Sigmoid colon (tissue), 6 donors: ENCODE measurements at regions not wholly inside any gene's neighbourhood (a gene's known extent, or its start where the extent isn't known, plus 50 kb on each side); places are given as distances from the start of the nearest gene placed in this dataset.

Experiments
- DNase-seq: peaks from one replicate; pipeline ENCODE4 v3.0.0-alpha.2; 2019
- H3K27ac ChIP-seq, 4 donors: fragments of 200-600 bp; sonication (generic); one replicate each; pipeline ENCODE4 v1.5.1; 2016 to 2019; ENCODE audit warnings: mild to moderate bottlenecking in 1 of 4
- H3K27me3 ChIP-seq, 3 donors: fragments of 200-600 bp; sonication (generic); one replicate each; pipeline ENCODE4 v1.5.1; 2019; ENCODE audit warnings: mild to moderate bottlenecking in 1 of 3
- H3K36me3 ChIP-seq, 4 donors: fragments of 200-600 bp; sonication (generic); one replicate each; pipeline ENCODE4 v1.5.1; 2016 to 2019
- H3K4me1 ChIP-seq, 4 donors: fragments of 200-600 bp; sonication (generic); one replicate each; pipeline ENCODE4 v1.5.1; 2017 to 2019
- H3K4me3 ChIP-seq, 4 donors: fragments of 200-600 bp; sonication (generic); one replicate each; pipeline ENCODE4 v1.5.1; 2017 to 2019; ENCODE audit warnings: mild to moderate bottlenecking in 2 of 4, moderate library complexity in 1 of 4
- H3K9me3 ChIP-seq, 4 donors: fragments of 200-600 bp in 3 of 4; sonication (generic) in 3 of 4; one replicate each; pipeline versions ENCODE4 v1.5.1 to v1.6.1; 2013 to 2019
- EP300 ChIP-seq, 4 donors: sonication (generic); formaldehyde crosslinking; IDR thresholded peaks; one replicate each; pipeline ENCODE4 v1.6.1; 2017; ENCODE audit warnings: antibody characterized with exemption in 4 of 4
- POLR2A ChIP-seq, 2 donors: fragments of 450-650 bp; IDR thresholded peaks; one replicate each; pipeline ENCODE4 v1.6.1; 2016; ENCODE audit warnings: antibody characterized with exemption in 2 of 2, mild to moderate bottlenecking in 2 of 2, moderate library complexity in 2 of 2
- POLR2AphosphoS5 ChIP-seq, 4 donors: sonication (generic); formaldehyde crosslinking; IDR thresholded peaks; one replicate each; pipeline ENCODE4 v1.6.1; 2017; ENCODE audit warnings: antibody characterized with exemption in 4 of 4
- WGBS, 2 donors: extraction: QIAGEN DNeasy Blood & Tissue Kit; methylation state at CpG; one replicate each; pipeline ENCODE4 v1.1.7; 2013; 5-methylcytosine and 5-hydroxymethylcytosine counted together
- intact Hi-C: fragments of 100-400 bp; cut with DNase I; formaldehyde crosslinking; loops from one replicate; pipeline ENCODE4 v1.15.1; 2023
- TF ChIP-seq, protein P1 (sequence below), 4 experiments: fragments of 450-650 bp in 3 of 4; fragments of 200-600 bp in 1 of 4; IDR thresholded peaks; one replicate each; pipeline ENCODE4 v1.5.1; 2016 to 2019; ENCODE audit warnings: antibody characterized with exemption in 4 of 4, mild to moderate bottlenecking in 3 of 4, moderate library complexity in 2 of 4
- donor health status: healthy with polysubstance abuse.
- donor health status: healthy.

DNA sequence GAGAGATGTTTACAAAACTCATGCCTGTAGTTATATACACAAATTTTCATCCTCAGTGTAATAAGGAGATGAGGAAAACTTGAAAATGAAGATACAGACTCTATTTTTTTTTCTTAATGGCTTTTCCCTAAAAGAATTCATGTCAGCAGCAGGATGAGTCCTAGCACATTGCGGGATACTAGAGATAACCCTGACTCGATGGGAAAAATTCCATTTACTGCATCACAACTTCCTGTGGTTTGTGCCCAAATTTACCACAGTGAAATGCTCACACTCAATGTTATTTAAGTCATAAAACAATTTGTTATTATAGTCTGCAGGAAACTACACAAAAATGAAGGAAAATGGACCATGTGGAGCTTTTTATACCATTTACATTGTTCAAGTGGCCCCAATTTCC is 581.9 kb upstream of the ZNF717 start:
- WGBS, 2 donors = 46 to 75% methylated on average over 2 of the region's 2 CpGs
- no peaks in the 10 kb centered on the region for H3K4me1 ChIP-seq
- peaks cover 0 to 2% (median 0%) of the 10 kb centered on the region in 4 donors for H3K9me3 ChIP-seq
- no peaks in the 10 kb centered on the region for H3K36me3 ChIP-seq
- intact Hi-C loops = loop anchor here (5.0 kb wide), 1 partner anchor 205 kb away; no protein-coding TSS in a partner anchor
- no peak for DNase-seq
- no peak overlapping the region for H3K27ac ChIP-seq
- H3K27me3 ChIP-seq = no peaks in the 10 kb centered on the region
- no peak for TF ChIP-seq POLR2A (IDR thresholded peaks at IDR 0.05)
- TF ChIP-seq, protein P1, sequence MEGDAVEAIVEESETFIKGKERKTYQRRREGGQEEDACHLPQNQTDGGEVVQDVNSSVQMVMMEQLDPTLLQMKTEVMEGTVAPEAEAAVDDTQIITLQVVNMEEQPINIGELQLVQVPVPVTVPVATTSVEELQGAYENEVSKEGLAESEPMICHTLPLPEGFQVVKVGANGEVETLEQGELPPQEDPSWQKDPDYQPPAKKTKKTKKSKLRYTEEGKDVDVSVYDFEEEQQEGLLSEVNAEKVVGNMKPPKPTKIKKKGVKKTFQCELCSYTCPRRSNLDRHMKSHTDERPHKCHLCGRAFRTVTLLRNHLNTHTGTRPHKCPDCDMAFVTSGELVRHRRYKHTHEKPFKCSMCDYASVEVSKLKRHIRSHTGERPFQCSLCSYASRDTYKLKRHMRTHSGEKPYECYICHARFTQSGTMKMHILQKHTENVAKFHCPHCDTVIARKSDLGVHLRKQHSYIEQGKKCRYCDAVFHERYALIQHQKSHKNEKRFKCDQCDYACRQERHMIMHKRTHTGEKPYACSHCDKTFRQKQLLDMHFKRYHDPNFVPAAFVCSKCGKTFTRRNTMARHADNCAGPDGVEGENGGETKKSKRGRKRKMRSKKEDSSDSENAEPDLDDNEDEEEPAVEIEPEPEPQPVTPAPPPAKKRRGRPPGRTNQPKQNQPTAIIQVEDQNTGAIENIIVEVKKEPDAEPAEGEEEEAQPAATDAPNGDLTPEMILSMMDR (IDR thresholded peaks at IDR 0.05) = no peak
- no peak for TF ChIP-seq POLR2AphosphoS5 (IDR thresholded peaks at IDR 0.05)
- TF ChIP-seq EP300 (IDR thresholded peaks at IDR 0.05) = no peak
- no peak overlapping the region for H3K4me3 ChIP-seq

- 65 to 67% methylated on average over 5 of the region's 5 CpGs for WGBS, 2 donors
- Histone ChIP-seq H3K27ac (no peak overlapping the region), H3K9me3 (peaks cover 0 to 2% (median 0%) of the 10 kb centered on the region in 4 donors), H3K36me3 (no peaks in the 10 kb centered on the region), H3K27me3 (no peaks in the 10 kb centered on the region), H3K4me3 (no peak overlapping the region), H3K4me1 (no peaks in the 10 kb centered on the region)
- TF ChIP-seq, protein P1 (IDR thresholded peaks at IDR 0.05) = peak in 1 of 4 experiments; percentile 14
- no peak for TF ChIP-seq POLR2A (IDR thresholded peaks at IDR 0.05)
- intact Hi-C loops = loop anchor here (5.0 kb wide), 1 partner anchor 203 kb away; no protein-coding TSS in a partner anchor
- no peak for DNase-seq
These were observed 583.8 kb upstream of the ZNF717 start for GRCh38 chr3:76369170-76369569.

DNA sequence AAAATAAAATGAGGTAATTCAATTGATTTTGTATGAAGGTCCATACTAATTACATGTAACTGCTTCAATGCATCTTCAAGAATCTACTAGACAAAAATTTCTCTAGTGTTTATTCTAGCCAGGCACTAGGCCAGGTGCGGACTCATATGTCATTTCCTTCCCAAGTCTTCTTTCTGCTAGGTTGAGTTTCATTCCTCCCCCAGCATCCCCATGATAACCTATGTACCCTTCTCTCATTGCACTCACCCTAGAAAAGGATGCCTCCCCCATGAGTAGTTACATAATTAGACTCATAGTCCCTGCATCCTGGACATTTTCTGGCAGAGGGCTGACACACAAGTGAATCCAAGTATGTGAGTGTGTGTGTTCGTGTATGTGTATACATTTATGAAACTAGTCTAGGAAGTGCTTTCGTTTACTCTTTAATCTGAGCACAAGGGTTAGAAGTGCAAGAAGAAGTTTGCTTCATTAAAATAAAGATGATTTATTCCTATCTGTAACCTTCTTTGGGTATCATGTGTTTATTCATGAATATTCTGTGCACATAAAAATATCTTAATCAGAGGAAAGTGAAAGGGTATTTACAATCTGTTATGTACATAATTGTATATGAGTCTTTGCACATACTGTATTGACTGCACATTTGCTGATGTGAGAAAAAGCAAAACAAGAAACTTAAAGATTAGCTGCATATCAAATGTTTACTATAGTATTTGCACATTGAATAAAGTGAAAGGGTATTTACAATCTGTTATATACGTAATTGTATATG is 585.6 kb upstream of the ZNF717 start:
- no peak overlapping the region for H3K27ac ChIP-seq
- intact Hi-C loops = no loop called here
- no peaks in the 10 kb centered on the region for H3K4me1 ChIP-seq
- H3K27me3 ChIP-seq = no peaks in the 10 kb centered on the region
- no peaks in the 10 kb centered on the region for H3K36me3 ChIP-seq
- WGBS, 2 donors = 65 to 72% methylated on average over 4 of the region's 4 CpGs
- DNase-seq = no peak
- peaks cover 0 to 2% (median 0%) of the 10 kb centered on the region in 4 donors for H3K9me3 ChIP-seq
- no peak for TF ChIP-seq POLR2A (IDR thresholded peaks at IDR 0.05)
- TF ChIP-seq POLR2AphosphoS5 (IDR thresholded peaks at IDR 0.05) = no peak
- TF ChIP-seq, protein P1 (IDR thresholded peaks at IDR 0.05) = no peak
- no peak for TF ChIP-seq EP300 (IDR thresholded peaks at IDR 0.05)
- no peak overlapping the region for H3K4me3 ChIP-seq

DNA sequence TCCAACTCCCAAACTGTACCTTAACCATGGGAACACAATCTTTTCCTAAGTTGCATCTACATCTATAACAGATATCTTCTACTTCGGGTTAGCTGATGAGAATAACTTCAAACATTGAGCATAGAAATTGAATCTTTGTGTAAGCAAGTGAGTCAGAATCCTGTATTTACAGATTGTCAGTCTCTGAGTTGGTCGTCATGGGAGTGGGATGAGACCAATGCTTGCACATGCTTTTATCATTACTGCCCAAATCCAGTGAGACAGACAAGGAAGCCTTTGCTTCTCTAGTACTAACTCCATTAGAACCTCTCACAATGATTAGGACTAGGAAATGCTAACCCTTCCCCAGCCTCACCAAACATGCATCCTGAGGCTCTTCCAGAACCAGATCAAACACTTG is 587.1 kb upstream of the ZNF717 start:
- WGBS, 2 donors = 74 to 83% methylated on average over 2 of the region's 2 CpGs

More for the DNA sequence above, 587.1 kb upstream of the ZNF717 start:
- Histone ChIP-seq H3K36me3 (no peaks in the 10 kb centered on the region), H3K9me3 (peaks cover 0 to 2% (median 0%) of the 10 kb centered on the region in 4 donors), H3K4me1 (no peaks in the 10 kb centered on the region), H3K4me3 (no peak overlapping the region), H3K27me3 (no peaks in the 10 kb centered on the region), H3K27ac (no peak overlapping the region)
- no peak for TF ChIP-seq EP300 (IDR thresholded peaks at IDR 0.05)
- no peak for TF ChIP-seq POLR2A (IDR thresholded peaks at IDR 0.05)
- no peak for TF ChIP-seq POLR2AphosphoS5 (IDR thresholded peaks at IDR 0.05)
- TF ChIP-seq, protein P1 (IDR thresholded peaks at IDR 0.05) = no peak
- no peak for DNase-seq
- intact Hi-C loops = no loop called here
